ENCODE measurements at regions not wholly inside any gene's neighbourhood (a gene's known extent, or its start where the extent isn't known, plus 50 kb on each side); places are given as distances from the start of the nearest gene placed in this dataset.
"Not testable (repeated sequence)": the region's sequence is repeated elsewhere in the genome, so short reads cannot be mapped to it uniquely, and the experiment has no call there.

DNA sequence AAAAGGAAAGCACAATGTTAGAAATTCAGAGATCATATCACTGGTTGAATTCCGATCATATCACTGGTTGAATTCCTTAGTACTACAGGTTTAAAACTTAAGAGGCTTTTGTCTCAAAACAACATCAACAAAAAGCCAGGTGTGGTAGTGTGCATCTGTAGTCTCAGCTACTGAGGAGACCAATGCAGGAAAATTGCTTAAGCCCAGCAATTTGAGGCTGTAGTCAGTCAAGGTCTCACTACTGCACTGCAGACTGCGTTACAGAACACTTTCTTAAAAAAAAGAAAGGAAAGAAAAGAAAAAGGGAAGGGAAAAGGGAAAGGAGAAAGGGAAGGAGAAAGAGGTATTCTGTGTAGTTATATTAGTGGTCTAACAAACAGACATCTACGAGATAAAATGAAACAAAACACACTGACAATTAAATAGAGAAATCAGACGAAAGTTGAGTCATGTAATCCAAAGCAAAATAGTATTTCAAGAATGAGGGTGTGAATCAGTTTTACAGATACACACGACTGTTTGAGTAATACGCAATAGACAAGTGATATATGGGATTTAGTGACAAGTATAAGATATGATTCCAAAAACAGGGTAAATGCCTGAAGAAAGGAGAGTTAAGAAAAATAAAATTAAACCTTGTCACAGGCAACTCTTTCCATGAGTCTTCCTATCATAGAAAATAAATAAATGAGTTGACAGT, 113.9 kb downstream of the CDY2B start:
- H3K9me3 ChIP-seq (ENCODE audit: control insufficient read depth in 1 of 2, low read length in 2 of 2); H3K27ac ChIP-seq (ENCODE audit: low read depth, low read length); H3K27ac Mint-ChIP-seq; H3K9me3 Mint-ChIP-seq; CTCF ChIA-PET (ENCODE audit: partially characterized antibody); DNase-seq; H3K27me3 ChIP-seq (ENCODE audit: insufficient read depth, low read length); POLR2A ChIA-PET (ENCODE audit: partially characterized antibody); H3K4me1 ChIP-seq (ENCODE audit: insufficient read depth, low read length); H3K4me1 Mint-ChIP-seq; H3K36me3 ChIP-seq (ENCODE audit: insufficient read depth, low read length); H3K4me3 ChIP-seq (ENCODE audit: low read length in 2 of 2); intact Hi-C loops (cut with micrococcal nuclease); H3K4me3 Mint-ChIP-seq; H3K36me3 Mint-ChIP-seq; H3K27me3 Mint-ChIP-seq: not testable (repeated sequence)

DNA sequence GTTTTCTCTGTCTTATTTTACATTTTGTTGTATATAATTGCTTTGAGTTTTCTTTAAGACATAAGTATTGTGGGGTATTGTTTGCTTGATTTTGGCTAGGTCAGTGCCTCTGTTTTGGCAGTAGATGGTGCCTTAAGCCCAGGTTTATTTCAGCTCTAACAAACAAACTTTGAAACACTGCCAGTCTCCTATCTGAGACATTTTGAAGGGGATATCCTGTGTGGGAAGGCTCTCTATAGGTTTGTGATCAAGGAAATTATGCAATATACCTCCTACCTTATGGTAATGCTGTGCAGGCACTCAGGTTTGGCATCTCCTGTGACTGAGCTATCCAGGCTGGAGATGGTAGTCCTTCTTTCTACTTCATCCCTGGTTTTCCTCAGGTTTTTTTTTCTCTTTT, 120.8 kb downstream of the CDY2B start:
- H3K9me3 ChIP-seq (ENCODE audit: control insufficient read depth in 1 of 2, low read length in 2 of 2); H3K27me3 Mint-ChIP-seq; H3K36me3 ChIP-seq (ENCODE audit: insufficient read depth, low read length); H3K9me3 Mint-ChIP-seq; DNase-seq; H3K27ac Mint-ChIP-seq; H3K4me1 ChIP-seq (ENCODE audit: insufficient read depth, low read length); POLR2A ChIA-PET (ENCODE audit: partially characterized antibody); H3K27ac ChIP-seq (ENCODE audit: low read depth, low read length); H3K27me3 ChIP-seq (ENCODE audit: insufficient read depth, low read length); H3K4me3 ChIP-seq (ENCODE audit: low read length in 2 of 2); H3K4me3 Mint-ChIP-seq; CTCF ChIA-PET (ENCODE audit: partially characterized antibody); H3K4me1 Mint-ChIP-seq; H3K36me3 Mint-ChIP-seq; intact Hi-C loops (cut with micrococcal nuclease): not testable (repeated sequence)

DNA sequence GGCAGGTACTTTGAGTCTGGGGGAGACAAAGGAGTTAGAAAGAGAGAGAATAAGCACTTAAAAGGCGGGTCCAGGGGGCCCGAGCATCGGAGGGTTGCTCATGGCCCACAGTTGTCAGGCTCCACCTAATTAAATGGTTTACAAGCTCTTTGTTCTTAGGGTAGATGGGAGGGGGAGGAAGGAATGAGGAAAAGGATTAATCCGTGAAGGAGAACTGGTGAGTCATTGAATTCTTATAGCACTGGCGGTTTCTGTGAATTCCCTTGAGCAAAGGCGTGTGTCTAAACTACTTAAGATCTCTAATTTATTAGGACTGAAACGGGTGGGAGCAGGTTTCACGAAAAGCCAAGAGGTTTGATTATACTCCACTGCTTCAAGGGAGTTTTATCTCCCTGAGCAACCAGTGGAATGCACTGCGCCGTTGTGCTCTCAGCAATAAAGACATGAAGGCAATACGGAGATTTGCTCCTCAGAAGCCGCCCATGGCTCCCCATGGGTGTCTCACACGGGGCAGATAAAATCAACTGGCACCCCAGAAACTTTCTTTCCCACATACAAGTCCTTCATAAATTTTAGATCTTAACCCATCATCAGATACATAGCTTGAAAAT, 127.0 kb downstream of the CDY2B start:
- H3K27me3 ChIP-seq (ENCODE audit: insufficient read depth, low read length); H3K27ac Mint-ChIP-seq; H3K36me3 Mint-ChIP-seq; intact Hi-C loops (cut with micrococcal nuclease); DNase-seq; H3K9me3 ChIP-seq (ENCODE audit: control insufficient read depth in 1 of 2, low read length in 2 of 2); H3K4me1 Mint-ChIP-seq; H3K4me3 Mint-ChIP-seq; H3K27ac ChIP-seq (ENCODE audit: low read depth, low read length); CTCF ChIA-PET (ENCODE audit: partially characterized antibody); H3K4me3 ChIP-seq (ENCODE audit: low read length in 2 of 2); H3K27me3 Mint-ChIP-seq; POLR2A ChIA-PET (ENCODE audit: partially characterized antibody); H3K4me1 ChIP-seq (ENCODE audit: insufficient read depth, low read length); H3K9me3 Mint-ChIP-seq; H3K36me3 ChIP-seq (ENCODE audit: insufficient read depth, low read length): not testable (repeated sequence)

DNA sequence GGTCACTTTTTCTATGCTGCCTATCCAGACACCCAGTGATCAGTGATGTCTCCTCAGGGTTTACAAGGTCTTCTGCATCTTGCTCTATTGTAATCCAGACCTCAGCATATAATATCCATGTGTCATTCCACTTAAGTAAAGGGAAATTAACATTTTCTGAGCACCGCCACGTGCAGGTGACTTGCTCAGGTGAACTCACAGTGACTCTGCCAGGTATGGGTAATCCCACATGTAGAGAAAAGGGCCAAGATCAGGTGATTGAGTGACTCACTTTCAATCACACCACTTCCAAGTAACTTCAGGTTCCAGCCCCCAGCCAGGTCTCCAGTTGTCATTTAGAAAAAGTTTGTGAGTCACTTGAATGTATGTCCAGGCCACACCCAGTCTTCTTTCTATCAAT, 140.2 kb downstream of the CDY2B start:
- POLR2A ChIA-PET (ENCODE audit: partially characterized antibody); H3K4me1 Mint-ChIP-seq; H3K27me3 ChIP-seq (ENCODE audit: insufficient read depth, low read length); H3K4me1 ChIP-seq (ENCODE audit: insufficient read depth, low read length); DNase-seq; H3K4me3 ChIP-seq (ENCODE audit: low read length in 2 of 2); H3K27ac ChIP-seq (ENCODE audit: low read depth, low read length); intact Hi-C loops (cut with micrococcal nuclease); H3K27me3 Mint-ChIP-seq; H3K4me3 Mint-ChIP-seq; H3K36me3 Mint-ChIP-seq; H3K27ac Mint-ChIP-seq; H3K9me3 Mint-ChIP-seq; H3K9me3 ChIP-seq (ENCODE audit: control insufficient read depth in 1 of 2, low read length in 2 of 2); CTCF ChIA-PET (ENCODE audit: partially characterized antibody); H3K36me3 ChIP-seq (ENCODE audit: insufficient read depth, low read length): not testable (repeated sequence)

DNA sequence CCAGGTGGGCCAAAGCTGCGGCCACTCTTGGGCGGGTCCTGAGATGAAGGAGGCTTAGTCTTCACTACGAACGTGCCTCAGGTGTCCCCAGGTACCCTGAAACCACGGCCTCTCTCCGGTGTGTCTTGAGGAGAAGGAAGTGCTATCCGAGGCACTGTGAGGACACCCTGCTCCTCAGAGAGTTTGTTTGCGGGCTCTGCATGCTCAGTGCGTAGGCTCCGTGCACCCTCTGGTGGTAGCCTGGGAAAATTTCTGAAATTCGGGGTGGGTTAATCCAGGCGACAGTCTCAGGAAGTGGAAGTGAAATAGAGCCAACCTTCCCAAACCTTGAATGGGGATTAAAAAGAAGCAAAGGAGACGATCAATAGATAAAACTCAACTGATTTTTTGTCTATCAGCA, 150.5 kb downstream of the CDY2B start:
- DNase-seq; H3K4me1 ChIP-seq (ENCODE audit: insufficient read depth, low read length); H3K36me3 Mint-ChIP-seq; H3K9me3 ChIP-seq (ENCODE audit: control insufficient read depth in 1 of 2, low read length in 2 of 2); H3K36me3 ChIP-seq (ENCODE audit: insufficient read depth, low read length); H3K27me3 ChIP-seq (ENCODE audit: insufficient read depth, low read length); H3K27ac Mint-ChIP-seq; H3K9me3 Mint-ChIP-seq; H3K4me3 Mint-ChIP-seq; H3K27me3 Mint-ChIP-seq; H3K4me1 Mint-ChIP-seq; H3K27ac ChIP-seq (ENCODE audit: low read depth, low read length); CTCF ChIA-PET (ENCODE audit: partially characterized antibody); H3K4me3 ChIP-seq (ENCODE audit: low read length in 2 of 2); intact Hi-C loops (cut with micrococcal nuclease); POLR2A ChIA-PET (ENCODE audit: partially characterized antibody): not testable (repeated sequence)

DNA sequence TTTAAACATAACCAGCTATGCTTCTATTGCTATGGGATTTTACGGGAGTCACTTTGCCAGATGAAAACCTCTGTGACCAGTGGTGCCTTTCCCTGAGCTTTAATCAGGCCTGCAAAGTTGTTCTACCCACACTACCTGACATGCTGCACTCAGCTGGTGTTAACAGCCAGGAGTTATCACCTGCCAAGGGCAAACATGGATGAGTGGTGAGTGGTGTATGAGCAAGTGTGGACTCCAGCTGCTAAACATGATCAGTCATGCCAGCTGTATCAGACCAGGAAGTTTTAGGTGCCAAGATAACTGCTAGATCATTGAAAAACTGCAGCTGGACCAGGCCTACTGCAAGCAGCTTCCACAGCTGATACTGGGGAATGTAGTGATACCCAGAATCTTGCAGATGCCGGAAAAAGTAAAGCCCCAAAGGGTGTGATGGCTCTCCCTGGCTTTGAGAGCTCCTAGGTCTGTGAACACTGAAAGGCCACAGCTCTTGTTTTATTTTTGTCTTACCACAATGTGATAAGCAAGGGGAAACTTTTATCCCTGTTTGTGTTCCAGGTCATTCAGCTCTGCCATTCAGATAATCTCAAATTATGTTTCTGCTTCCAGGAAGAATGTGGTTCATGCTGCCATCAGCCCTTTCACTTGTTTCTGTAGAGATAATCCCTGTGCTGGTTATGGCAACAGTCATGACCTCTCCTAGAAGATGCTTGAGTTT, 163.5 kb downstream of the CDY2B start:
- intact Hi-C loops (cut with micrococcal nuclease); H3K4me1 ChIP-seq (ENCODE audit: insufficient read depth, low read length); H3K27ac ChIP-seq (ENCODE audit: low read depth, low read length); H3K9me3 Mint-ChIP-seq; DNase-seq; H3K27me3 ChIP-seq (ENCODE audit: insufficient read depth, low read length); POLR2A ChIA-PET (ENCODE audit: partially characterized antibody); H3K4me3 Mint-ChIP-seq; H3K36me3 ChIP-seq (ENCODE audit: insufficient read depth, low read length); H3K4me3 ChIP-seq (ENCODE audit: low read length in 2 of 2); H3K4me1 Mint-ChIP-seq; H3K27me3 Mint-ChIP-seq; CTCF ChIA-PET (ENCODE audit: partially characterized antibody); H3K27ac Mint-ChIP-seq; H3K36me3 Mint-ChIP-seq; H3K9me3 ChIP-seq (ENCODE audit: control insufficient read depth in 1 of 2, low read length in 2 of 2): not testable (repeated sequence)

DNA sequence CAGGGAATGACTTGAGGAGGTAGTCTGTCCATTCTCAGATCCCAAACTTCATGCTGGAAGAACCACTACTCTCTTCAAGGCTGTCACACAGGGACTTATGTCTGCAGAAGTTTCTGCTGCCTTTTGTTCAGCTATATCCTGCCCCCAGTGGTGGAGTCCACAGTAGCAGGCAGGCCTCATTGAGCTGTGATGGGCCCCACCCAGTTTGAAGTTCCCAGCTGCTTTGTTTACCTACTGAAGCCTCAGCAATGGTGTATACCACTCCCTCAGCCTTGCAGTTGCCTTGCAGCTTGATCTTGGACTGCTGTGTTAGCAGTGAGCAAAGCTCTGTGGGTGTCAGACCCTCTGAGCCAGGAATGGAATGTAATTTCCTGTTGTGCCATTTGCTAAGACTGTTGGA, 212.0 kb downstream of the CDY2B start:
- CTCF ChIA-PET (ENCODE audit: partially characterized antibody); H3K27ac ChIP-seq (ENCODE audit: low read depth, low read length); H3K4me1 Mint-ChIP-seq; H3K36me3 Mint-ChIP-seq; H3K27me3 Mint-ChIP-seq; H3K4me3 Mint-ChIP-seq; H3K36me3 ChIP-seq (ENCODE audit: insufficient read depth, low read length); H3K9me3 Mint-ChIP-seq; H3K4me1 ChIP-seq (ENCODE audit: insufficient read depth, low read length); H3K9me3 ChIP-seq (ENCODE audit: control insufficient read depth in 1 of 2, low read length in 2 of 2); H3K27me3 ChIP-seq (ENCODE audit: insufficient read depth, low read length); POLR2A ChIA-PET (ENCODE audit: partially characterized antibody); H3K27ac Mint-ChIP-seq; H3K4me3 ChIP-seq (ENCODE audit: low read length in 2 of 2); DNase-seq; intact Hi-C loops (cut with micrococcal nuclease): not testable (repeated sequence)
